ENCODE measurements at regions not wholly inside any gene's neighbourhood (a gene's known extent, or its start where the extent isn't known, plus 50 kb on each side); places are given as distances from the start of the nearest gene placed in this dataset.

GRCh38 chr15:94607176-94607654 lies 375.9 kb downstream of the MCTP2 start:
- no peak for DNase-seq

GRCh38 chr15:94610069-94610468 lies 378.7 kb downstream of the MCTP2 start:
- DNase-seq, result no peak

- DNase-seq, result no peak
Observed at GRCh38 chr15:94610485-94610884, 379.1 kb downstream of the MCTP2 start.

- no peak for DNase-seq
Observed at GRCh38 chr15:94611656-94612055, 380.3 kb downstream of the MCTP2 start.

GRCh38 chr15:94615688-94616087 lies 384.3 kb downstream of the MCTP2 start:
- DNase-seq, result no peak

GRCh38 chr15:94620632-94621031 lies 389.3 kb downstream of the MCTP2 start:
- no peak for DNase-seq

- no peak for DNase-seq
Observed at GRCh38 chr15:94621736-94622135, 390.4 kb downstream of the MCTP2 start.

- no peak for DNase-seq
Observed at GRCh38 chr15:94626949-94627348, 395.6 kb downstream of the MCTP2 start.

- no peak for DNase-seq
Observed at GRCh38 chr15:94631608-94632007, 400.2 kb downstream of the MCTP2 start.

GRCh38 chr15:94638183-94638582 lies 406.8 kb downstream of the MCTP2 start:
- no peak for DNase-seq

GRCh38 chr15:94639701-94640100 lies 408.3 kb downstream of the MCTP2 start:
- no peak for DNase-seq

GRCh38 chr15:94644433-94644832 lies 413.1 kb downstream of the MCTP2 start:
- DNase-seq, result no peak

- no peak for DNase-seq
Observed at GRCh38 chr15:94653071-94653470, 421.7 kb downstream of the MCTP2 start.

- no peak for DNase-seq
Observed at GRCh38 chr15:94655249-94655880, 424.0 kb downstream of the MCTP2 start.

- no peak for DNase-seq
Observed at GRCh38 chr15:94665676-94666441, 434.5 kb downstream of the MCTP2 start.

GRCh38 chr15:94666553-94666952 lies 435.2 kb downstream of the MCTP2 start:
- no peak for DNase-seq

GRCh38 chr15:94667109-94667508 lies 435.7 kb downstream of the MCTP2 start:
- DNase-seq, result no peak

GRCh38 chr15:94670438-94671034 lies 439.2 kb downstream of the MCTP2 start:
- no peak for DNase-seq

- DNase-seq, result no peak
Observed at GRCh38 chr15:94671858-94672532, 440.6 kb downstream of the MCTP2 start.

- no peak for DNase-seq
Observed at GRCh38 chr15:94673801-94674200, 442.4 kb downstream of the MCTP2 start.

- DNase-seq, result no peak
Observed at GRCh38 chr15:94674296-94674695, 442.9 kb downstream of the MCTP2 start.

- DNase-seq, result no peak
Observed at GRCh38 chr15:94677202-94677790, 445.9 kb downstream of the MCTP2 start.

GRCh38 chr15:94682171-94682570 lies 450.8 kb downstream of the MCTP2 start:
- no peak for DNase-seq
